Left ventricle myocardium inferior (tissue), 1 donor: ENCODE measurements at regions not wholly inside any gene's neighbourhood (a gene's known extent, or its start where the extent isn't known, plus 50 kb on each side); places are given as distances from the start of the nearest gene placed in this dataset.

Experiments used
- DNase-seq: peaks from one replicate; pipeline ENCODE4 v3.0.0-alpha.2; 2020
- H3K27ac ChIP-seq: fragments of 200-600 bp; replicated peaks from 2 replicates; pipeline ENCODE4 v1.8.0; 2021
- H3K27me3 ChIP-seq: fragments of 200-600 bp; 2 replicates; pipeline ENCODE4 v1.8.0; 2021; ENCODE audit warnings: low read depth
- H3K36me3 ChIP-seq: fragments of 200-600 bp; 2 replicates; pipeline ENCODE4 v1.8.0; 2021
- H3K4me1 ChIP-seq: fragments of 200-600 bp; 2 replicates; pipeline ENCODE4 v1.8.0; 2021
- H3K4me3 ChIP-seq: fragments of 200-600 bp; 2 replicates; pipeline ENCODE4 v1.8.0; 2021; ENCODE audit warnings: mild to moderate bottlenecking, moderate library complexity
- H3K9me3 ChIP-seq: fragments of 200-600 bp; replicated peaks from 2 replicates; pipeline ENCODE4 v1.8.0; 2021
- intact Hi-C: fragments of 100-400 bp; cut with micrococcal nuclease; formaldehyde crosslinking; loops from one replicate; pipeline ENCODE4 v1.11.0; 2022
- TF ChIP-seq, protein P1 (sequence below): fragments of 200-600 bp; IDR thresholded peaks from 2 replicates; pipeline ENCODE4 v1.8.0; 2021; ENCODE audit warnings: antibody characterized with exemption, mild to moderate bottlenecking, borderline replicate concordance
- donor health status: DM: no; HTN: yes; CAD: no; lungs with severe emphysema.

GRCh38 chr22:49588739-49589138 lies 238.9 kb downstream of the BRD1 start:
- TF ChIP-seq, protein P1, sequence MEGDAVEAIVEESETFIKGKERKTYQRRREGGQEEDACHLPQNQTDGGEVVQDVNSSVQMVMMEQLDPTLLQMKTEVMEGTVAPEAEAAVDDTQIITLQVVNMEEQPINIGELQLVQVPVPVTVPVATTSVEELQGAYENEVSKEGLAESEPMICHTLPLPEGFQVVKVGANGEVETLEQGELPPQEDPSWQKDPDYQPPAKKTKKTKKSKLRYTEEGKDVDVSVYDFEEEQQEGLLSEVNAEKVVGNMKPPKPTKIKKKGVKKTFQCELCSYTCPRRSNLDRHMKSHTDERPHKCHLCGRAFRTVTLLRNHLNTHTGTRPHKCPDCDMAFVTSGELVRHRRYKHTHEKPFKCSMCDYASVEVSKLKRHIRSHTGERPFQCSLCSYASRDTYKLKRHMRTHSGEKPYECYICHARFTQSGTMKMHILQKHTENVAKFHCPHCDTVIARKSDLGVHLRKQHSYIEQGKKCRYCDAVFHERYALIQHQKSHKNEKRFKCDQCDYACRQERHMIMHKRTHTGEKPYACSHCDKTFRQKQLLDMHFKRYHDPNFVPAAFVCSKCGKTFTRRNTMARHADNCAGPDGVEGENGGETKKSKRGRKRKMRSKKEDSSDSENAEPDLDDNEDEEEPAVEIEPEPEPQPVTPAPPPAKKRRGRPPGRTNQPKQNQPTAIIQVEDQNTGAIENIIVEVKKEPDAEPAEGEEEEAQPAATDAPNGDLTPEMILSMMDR: no peak
- no peak for DNase-seq

DNA sequence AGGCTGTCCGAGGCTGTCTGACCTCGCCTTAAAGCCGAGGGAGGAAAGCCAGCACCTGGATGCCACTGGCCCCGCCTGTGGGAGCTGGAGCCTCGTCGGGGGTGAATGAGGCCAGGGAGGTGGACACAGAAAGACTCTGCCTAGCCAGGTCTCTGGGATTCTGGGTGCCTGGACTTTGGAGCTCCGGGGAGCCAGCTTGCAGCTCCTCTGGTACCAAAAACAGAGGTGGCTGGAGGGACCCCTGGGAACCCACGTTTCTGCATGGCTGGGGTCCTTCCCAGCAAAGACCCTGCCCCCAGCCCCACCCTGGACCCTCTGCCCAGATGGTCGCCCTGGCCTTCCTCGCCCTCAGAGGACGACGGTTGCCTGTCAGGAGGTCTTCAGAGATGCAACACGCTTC lies 239.7 kb downstream of the BRD1 start:
- Histone ChIP-seq H3K27me3 (peaks cover 11% of the 10 kb centered on the region), H3K4me1 (peaks cover 10% of the 10 kb centered on the region), H3K4me3 (no peak overlapping the region), H3K27ac (no peak overlapping the region), H3K9me3 (no peaks in the 10 kb centered on the region), H3K36me3 (no peaks in the 10 kb centered on the region)
- intact Hi-C loops: no loop called here
- TF ChIP-seq, protein P1: no peak
- DNase-seq: no peak

More at GRCh38 chr22:49588739-49589138, 238.9 kb downstream of the BRD1 start:
- H3K9me3 ChIP-seq: no peaks in the 10 kb centered on the region
- H3K4me3 ChIP-seq: no peak overlapping the region
- H3K4me1 ChIP-seq: peaks cover 14% of the 10 kb centered on the region
- no peaks in the 10 kb centered on the region for H3K36me3 ChIP-seq
- peaks cover 9% of the 10 kb centered on the region for H3K27me3 ChIP-seq
- intact Hi-C loops: no loop called here
- no peak overlapping the region for H3K27ac ChIP-seq

GRCh38 chr22:49587421-49587820 lies 240.3 kb downstream of the BRD1 start:
- intact Hi-C loops: no loop called here
- H3K36me3 ChIP-seq: no peaks in the 10 kb centered on the region
- H3K27ac ChIP-seq: no peak overlapping the region
- TF ChIP-seq, protein P1: no peak
- DNase-seq: no peak
- no peak overlapping the region for H3K4me3 ChIP-seq
- no peaks in the 10 kb centered on the region for H3K9me3 ChIP-seq
- peaks cover 6% of the 10 kb centered on the region for H3K4me1 ChIP-seq
- peaks cover 11% of the 10 kb centered on the region for H3K27me3 ChIP-seq

- H3K36me3 ChIP-seq: no peaks in the 10 kb centered on the region
- DNase-seq: no peak
- H3K9me3 ChIP-seq: no peaks in the 10 kb centered on the region
- H3K4me3 ChIP-seq: no peak overlapping the region
- peaks cover 11% of the 10 kb centered on the region for H3K27me3 ChIP-seq
- H3K27ac ChIP-seq: no peak overlapping the region
- TF ChIP-seq, protein P1: no peak
- intact Hi-C loops: no loop called here
- H3K4me1 ChIP-seq: peaks cover under 1% of the 10 kb centered on the region
Measured at GRCh38 chr22:49586873-49587272, 240.8 kb downstream of the BRD1 start.

GRCh38 chr22:49586244-49586748 lies 241.4 kb downstream of the BRD1 start:
- Histone ChIP-seq H3K36me3 (no peaks in the 10 kb centered on the region), H3K27ac (no peak overlapping the region), H3K4me3 (no peak overlapping the region), H3K4me1 (no peaks in the 10 kb centered on the region), H3K27me3 (peaks cover 11% of the 10 kb centered on the region), H3K9me3 (no peaks in the 10 kb centered on the region)
- TF ChIP-seq, protein P1: no peak
- intact Hi-C loops: no loop called here
- DNase-seq: no peak
